ENCODE measurements at regions not wholly inside any gene's neighbourhood (a gene's known extent, or its start where the extent isn't known, plus 50 kb on each side); places are given as distances from the start of the nearest gene placed in this dataset.

DNA sequence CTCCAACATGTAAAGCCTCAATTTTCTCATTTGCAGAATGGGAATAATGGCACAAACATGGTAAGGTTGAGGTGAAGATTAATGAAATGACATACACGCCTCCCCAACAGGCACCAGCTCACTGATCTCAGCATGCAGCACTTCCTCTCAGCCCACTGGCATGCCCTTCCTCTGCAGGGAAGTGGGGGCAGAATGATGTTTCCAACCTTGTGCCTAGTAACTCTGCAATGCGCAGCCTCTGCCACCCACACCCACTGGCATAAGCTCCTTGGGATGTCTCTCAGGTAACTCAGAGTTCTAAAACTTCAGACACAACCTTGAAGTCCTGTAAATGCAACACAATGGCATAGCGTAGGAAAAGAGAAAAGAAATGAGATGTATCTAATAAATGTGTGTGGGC lies 540.7 kb downstream of the HTR7 start:
- TF ChIP-seq POLR2A (IDR thresholded peaks at IDR 0.05) (no peak), CTCF (IDR thresholded peaks at IDR 0.05) (no peak), POLR2AphosphoS5 (IDR thresholded peaks at IDR 0.05; ENCODE audit: insufficient read depth in 1 of 2, low read depth in 1 of 2) (no peak)

Measured in vagina (tissue), 2 donors.